H1 (cell line): ENCODE measurements at regions not wholly inside any gene's neighbourhood (a gene's known extent, or its start where the extent isn't known, plus 50 kb on each side); places are given as distances from the start of the nearest gene placed in this dataset.

Experiments used
- ATF2 ChIP-seq: IDR thresholded peaks from 2 replicates; pipeline ENCODE4 v1.6.1; 2012; ENCODE audit warnings: low read length, inconsistent platforms
- TF ChIP-seq, protein P1 (sequence below): fragments of 300-600 bp; sonication (generic); IDR thresholded peaks from 2 replicates; pipeline ENCODE4 v1.7.1; 2012; ENCODE audit warnings: low read length, moderate library complexity, mild to moderate bottlenecking, inconsistent platforms; ENCODE audit not compliant: insufficient replicate concordance

DNA sequence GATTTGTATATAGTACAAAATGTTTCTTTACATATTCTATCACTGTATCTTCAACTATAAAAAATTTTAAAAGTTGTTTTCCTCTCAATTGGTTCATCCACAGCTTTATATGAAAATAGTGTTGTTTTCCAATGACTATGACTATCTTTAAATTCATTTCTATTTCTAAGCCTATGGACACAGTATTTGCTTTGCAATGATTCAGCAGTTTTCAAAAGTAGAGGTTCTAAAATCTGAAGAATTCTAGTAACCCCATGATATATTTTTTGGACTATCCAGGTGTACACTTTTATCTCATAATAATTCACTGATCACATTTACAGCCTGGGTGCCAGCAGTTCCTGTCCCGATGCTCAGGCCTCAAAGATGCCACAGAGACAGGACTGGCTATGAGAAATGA, 118.4 kb upstream of the PTPRR start (continued):
- TF ChIP-seq, protein P1, sequence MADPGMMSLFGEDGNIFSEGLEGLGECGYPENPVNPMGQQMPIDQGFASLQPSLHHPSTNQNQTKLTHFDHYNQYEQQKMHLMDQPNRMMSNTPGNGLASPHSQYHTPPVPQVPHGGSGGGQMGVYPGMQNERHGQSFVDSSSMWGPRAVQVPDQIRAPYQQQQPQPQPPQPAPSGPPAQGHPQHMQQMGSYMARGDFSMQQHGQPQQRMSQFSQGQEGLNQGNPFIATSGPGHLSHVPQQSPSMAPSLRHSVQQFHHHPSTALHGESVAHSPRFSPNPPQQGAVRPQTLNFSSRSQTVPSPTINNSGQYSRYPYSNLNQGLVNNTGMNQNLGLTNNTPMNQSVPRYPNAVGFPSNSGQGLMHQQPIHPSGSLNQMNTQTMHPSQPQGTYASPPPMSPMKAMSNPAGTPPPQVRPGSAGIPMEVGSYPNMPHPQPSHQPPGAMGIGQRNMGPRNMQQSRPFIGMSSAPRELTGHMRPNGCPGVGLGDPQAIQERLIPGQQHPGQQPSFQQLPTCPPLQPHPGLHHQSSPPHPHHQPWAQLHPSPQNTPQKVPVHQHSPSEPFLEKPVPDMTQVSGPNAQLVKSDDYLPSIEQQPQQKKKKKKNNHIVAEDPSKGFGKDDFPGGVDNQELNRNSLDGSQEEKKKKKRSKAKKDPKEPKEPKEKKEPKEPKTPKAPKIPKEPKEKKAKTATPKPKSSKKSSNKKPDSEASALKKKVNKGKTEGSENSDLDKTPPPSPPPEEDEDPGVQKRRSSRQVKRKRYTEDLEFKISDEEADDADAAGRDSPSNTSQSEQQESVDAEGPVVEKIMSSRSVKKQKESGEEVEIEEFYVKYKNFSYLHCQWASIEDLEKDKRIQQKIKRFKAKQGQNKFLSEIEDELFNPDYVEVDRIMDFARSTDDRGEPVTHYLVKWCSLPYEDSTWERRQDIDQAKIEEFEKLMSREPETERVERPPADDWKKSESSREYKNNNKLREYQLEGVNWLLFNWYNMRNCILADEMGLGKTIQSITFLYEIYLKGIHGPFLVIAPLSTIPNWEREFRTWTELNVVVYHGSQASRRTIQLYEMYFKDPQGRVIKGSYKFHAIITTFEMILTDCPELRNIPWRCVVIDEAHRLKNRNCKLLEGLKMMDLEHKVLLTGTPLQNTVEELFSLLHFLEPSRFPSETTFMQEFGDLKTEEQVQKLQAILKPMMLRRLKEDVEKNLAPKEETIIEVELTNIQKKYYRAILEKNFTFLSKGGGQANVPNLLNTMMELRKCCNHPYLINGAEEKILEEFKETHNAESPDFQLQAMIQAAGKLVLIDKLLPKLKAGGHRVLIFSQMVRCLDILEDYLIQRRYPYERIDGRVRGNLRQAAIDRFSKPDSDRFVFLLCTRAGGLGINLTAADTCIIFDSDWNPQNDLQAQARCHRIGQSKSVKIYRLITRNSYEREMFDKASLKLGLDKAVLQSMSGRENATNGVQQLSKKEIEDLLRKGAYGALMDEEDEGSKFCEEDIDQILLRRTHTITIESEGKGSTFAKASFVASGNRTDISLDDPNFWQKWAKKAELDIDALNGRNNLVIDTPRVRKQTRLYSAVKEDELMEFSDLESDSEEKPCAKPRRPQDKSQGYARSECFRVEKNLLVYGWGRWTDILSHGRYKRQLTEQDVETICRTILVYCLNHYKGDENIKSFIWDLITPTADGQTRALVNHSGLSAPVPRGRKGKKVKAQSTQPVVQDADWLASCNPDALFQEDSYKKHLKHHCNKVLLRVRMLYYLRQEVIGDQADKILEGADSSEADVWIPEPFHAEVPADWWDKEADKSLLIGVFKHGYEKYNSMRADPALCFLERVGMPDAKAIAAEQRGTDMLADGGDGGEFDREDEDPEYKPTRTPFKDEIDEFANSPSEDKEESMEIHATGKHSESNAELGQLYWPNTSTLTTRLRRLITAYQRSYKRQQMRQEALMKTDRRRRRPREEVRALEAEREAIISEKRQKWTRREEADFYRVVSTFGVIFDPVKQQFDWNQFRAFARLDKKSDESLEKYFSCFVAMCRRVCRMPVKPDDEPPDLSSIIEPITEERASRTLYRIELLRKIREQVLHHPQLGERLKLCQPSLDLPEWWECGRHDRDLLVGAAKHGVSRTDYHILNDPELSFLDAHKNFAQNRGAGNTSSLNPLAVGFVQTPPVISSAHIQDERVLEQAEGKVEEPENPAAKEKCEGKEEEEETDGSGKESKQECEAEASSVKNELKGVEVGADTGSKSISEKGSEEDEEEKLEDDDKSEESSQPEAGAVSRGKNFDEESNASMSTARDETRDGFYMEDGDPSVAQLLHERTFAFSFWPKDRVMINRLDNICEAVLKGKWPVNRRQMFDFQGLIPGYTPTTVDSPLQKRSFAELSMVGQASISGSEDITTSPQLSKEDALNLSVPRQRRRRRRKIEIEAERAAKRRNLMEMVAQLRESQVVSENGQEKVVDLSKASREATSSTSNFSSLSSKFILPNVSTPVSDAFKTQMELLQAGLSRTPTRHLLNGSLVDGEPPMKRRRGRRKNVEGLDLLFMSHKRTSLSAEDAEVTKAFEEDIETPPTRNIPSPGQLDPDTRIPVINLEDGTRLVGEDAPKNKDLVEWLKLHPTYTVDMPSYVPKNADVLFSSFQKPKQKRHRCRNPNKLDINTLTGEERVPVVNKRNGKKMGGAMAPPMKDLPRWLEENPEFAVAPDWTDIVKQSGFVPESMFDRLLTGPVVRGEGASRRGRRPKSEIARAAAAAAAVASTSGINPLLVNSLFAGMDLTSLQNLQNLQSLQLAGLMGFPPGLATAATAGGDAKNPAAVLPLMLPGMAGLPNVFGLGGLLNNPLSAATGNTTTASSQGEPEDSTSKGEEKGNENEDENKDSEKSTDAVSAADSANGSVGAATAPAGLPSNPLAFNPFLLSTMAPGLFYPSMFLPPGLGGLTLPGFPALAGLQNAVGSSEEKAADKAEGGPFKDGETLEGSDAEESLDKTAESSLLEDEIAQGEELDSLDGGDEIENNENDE, result no peak
- TF ChIP-seq ATF2, result no peak
